Gastrocnemius medialis (tissue), 4 donors: ENCODE measurements at regions not wholly inside any gene's neighbourhood (a gene's known extent, or its start where the extent isn't known, plus 50 kb on each side); places are given as distances from the start of the nearest gene placed in this dataset.

ENCODE experiments used
- CTCF ChIP-seq, 5 experiments: fragments of 450-650 bp in 3 of 5; fragments of 200-600 bp in 2 of 5; sonication (generic) in 2 of 5; IDR thresholded peaks in 4 of 5; conservative IDR thresholded peaks in 1 of 5; 1 replicate in 4 of 5; 2 replicates in 1 of 5; pipeline ENCODE4 v1.5.1; 2016 to 2019; ENCODE audit warnings: antibody characterized with exemption in 5 of 5, mild to moderate bottlenecking in 3 of 5, moderate library complexity in 3 of 5
- POLR2A ChIP-seq, 2 donors: fragments of 450-650 bp; IDR thresholded peaks; one replicate each; pipeline ENCODE4 v1.6.1; 2017; ENCODE audit warnings: antibody characterized with exemption in 2 of 2, mild to moderate bottlenecking in 2 of 2, moderate library complexity in 2 of 2

DNA sequence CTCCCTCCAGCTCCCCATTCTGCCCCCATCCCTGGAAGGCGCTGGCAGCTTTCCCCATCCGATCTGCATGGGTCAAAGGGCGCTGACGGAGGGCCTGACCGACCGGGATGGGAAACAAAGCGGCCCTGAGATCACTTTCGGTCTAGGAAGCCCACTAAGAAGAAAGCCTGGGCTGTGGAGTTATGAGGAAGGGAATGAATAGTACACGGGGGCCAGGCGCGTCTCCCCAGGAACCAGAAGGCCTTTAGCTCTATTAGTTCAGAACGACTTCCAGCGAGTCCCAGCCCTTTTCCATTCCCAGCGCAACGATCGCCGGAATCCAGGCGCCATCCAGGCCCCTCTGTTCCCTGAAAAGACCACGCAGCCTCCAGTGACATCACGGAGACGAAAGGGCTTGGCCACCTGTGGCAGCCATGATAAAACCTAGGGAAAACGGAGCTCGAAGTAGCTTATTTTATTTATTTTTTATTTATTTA is 70.1 kb upstream of the CCDC180 start:
- no peak for TF ChIP-seq CTCF (IDR thresholded peaks at IDR 0.05 in 4 of 5, conservative IDR thresholded peaks at IDR 0.05 in 1 of 5)
- TF ChIP-seq POLR2A (IDR thresholded peaks at IDR 0.05): no peak
